Right atrium auricular region (tissue), 2 donors: ENCODE measurements at regions not wholly inside any gene's neighbourhood (a gene's known extent, or its start where the extent isn't known, plus 50 kb on each side); places are given as distances from the start of the nearest gene placed in this dataset.

Experiments used
- DNase-seq: peaks from one replicate; pipeline ENCODE4 v3.0.0-alpha.2; 2019; ENCODE audit warnings: low spot score
- H3K27ac ChIP-seq, 2 donors: fragments of 200-600 bp; sonication (generic); 1 replicate in 1 of 2; 2 replicates in 1 of 2; pipeline ENCODE4 v1.5.1; 2016 to 2019
- H3K27me3 ChIP-seq, 2 donors: fragments of 200-600 bp; sonication (generic); one replicate each; pipeline versions ENCODE4 v1.5.1 to v1.6.0; 2017 to 2019
- H3K36me3 ChIP-seq: fragments of 200-600 bp; sonication (generic); one replicate; pipeline ENCODE4 v1.5.1; 2016
- H3K4me1 ChIP-seq, 2 donors: fragments of 200-600 bp; sonication (generic); one replicate each; pipeline versions ENCODE4 v1.5.1 to v1.6.0; 2017 to 2019
- H3K4me3 ChIP-seq, 2 donors: fragments of 200-600 bp; sonication (generic); 1 replicate in 1 of 2; 2 replicates in 1 of 2; pipeline ENCODE4 v1.5.1; 2017 to 2019; ENCODE audit warnings: mild to moderate bottlenecking in 1 of 2, moderate library complexity in 1 of 2
- H3K9me3 ChIP-seq, 2 donors: fragments of 200-600 bp; sonication (generic); one replicate each; pipeline ENCODE4 v1.5.1; 2019
- TF ChIP-seq, protein P1 (sequence below), 2 donors: fragments of 200-600 bp; sonication (generic); IDR thresholded peaks; one replicate each; pipeline ENCODE4 v1.5.1; 2019; ENCODE audit warnings: antibody characterized with exemption in 2 of 2

DNA sequence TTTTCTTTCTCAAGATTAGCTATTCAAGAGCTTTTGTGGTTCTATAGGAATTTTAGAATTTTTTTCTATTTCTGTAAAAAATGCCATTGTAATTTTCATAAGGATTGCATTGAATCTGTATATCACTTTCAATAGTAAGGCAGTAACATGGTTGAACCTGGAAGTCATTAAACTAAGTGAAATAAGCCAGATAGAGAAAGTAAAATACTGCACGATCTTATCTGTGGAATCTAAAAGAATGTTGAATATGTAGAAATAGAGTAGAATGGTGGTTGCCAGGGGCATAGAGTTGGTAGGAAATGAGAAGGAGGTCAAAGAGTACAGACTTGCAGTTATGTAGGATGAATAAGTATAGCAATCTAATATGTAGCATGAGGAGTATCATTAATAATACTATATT, 1073.5 kb upstream of the LRRN3 start:
- TF ChIP-seq, protein P1, sequence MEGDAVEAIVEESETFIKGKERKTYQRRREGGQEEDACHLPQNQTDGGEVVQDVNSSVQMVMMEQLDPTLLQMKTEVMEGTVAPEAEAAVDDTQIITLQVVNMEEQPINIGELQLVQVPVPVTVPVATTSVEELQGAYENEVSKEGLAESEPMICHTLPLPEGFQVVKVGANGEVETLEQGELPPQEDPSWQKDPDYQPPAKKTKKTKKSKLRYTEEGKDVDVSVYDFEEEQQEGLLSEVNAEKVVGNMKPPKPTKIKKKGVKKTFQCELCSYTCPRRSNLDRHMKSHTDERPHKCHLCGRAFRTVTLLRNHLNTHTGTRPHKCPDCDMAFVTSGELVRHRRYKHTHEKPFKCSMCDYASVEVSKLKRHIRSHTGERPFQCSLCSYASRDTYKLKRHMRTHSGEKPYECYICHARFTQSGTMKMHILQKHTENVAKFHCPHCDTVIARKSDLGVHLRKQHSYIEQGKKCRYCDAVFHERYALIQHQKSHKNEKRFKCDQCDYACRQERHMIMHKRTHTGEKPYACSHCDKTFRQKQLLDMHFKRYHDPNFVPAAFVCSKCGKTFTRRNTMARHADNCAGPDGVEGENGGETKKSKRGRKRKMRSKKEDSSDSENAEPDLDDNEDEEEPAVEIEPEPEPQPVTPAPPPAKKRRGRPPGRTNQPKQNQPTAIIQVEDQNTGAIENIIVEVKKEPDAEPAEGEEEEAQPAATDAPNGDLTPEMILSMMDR (IDR thresholded peaks at IDR 0.05): no peak
- H3K36me3 ChIP-seq: no peaks in the 10 kb centered on the region
- no peaks in the 10 kb centered on the region for H3K27me3 ChIP-seq
- no peak for DNase-seq
- no peak overlapping the region for H3K27ac ChIP-seq
- H3K4me3 ChIP-seq: no peak overlapping the region
- H3K4me1 ChIP-seq: no peaks in the 10 kb centered on the region
- H3K9me3 ChIP-seq: peaks cover 0 to 8% of the 10 kb centered on the region in 2 donors

DNA sequence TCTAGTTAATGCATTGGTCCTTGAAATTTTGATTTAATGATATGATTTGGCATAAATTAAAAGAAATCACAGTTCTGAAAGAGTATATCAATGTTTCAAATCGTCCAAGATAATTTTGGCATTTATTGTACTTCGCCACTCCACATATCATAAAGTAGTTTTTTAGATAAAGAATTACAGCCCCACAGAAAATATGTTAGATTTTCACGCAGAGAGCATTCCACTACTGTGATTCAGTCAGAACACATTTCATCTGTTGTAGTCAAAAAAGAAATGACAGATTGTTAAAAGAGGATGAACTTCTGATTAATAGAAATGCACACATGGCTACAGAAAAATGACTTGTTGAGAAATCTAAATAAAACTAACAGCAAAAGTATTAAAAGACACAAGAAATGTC, 1063.5 kb upstream of the LRRN3 start:
- DNase-seq: no peak
- TF ChIP-seq, protein P1 (IDR thresholded peaks at IDR 0.05): no peak
- Histone ChIP-seq H3K27me3 (no peaks in the 10 kb centered on the region), H3K27ac (no peak overlapping the region), H3K4me3 (no peak overlapping the region), H3K36me3 (no peaks in the 10 kb centered on the region), H3K4me1 (no peaks in the 10 kb centered on the region), H3K9me3 (no peaks in the 10 kb centered on the region)

DNA sequence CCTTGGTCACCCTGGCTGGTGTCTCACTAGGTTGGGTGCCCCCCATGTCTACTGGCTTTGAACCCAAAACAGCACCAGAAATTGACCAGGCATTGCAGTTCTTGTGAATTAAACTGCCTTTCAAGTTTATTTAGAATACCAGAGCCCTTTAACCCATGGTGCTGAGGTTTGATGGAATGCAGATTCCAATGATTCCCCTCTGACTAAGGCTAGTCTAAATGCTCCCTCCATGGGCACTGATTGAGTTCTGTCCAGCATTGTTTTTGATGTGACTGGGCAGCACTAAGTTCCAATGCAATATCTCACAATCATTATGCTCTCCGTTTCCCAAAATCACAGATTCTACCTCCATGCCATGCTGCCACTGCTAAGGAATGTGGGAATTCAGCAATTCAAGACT, 1047.4 kb upstream of the LRRN3 start:
- DNase-seq: no peak
- H3K36me3 ChIP-seq: no peaks in the 10 kb centered on the region
- TF ChIP-seq, protein P1 (IDR thresholded peaks at IDR 0.05): no peak

DNA sequence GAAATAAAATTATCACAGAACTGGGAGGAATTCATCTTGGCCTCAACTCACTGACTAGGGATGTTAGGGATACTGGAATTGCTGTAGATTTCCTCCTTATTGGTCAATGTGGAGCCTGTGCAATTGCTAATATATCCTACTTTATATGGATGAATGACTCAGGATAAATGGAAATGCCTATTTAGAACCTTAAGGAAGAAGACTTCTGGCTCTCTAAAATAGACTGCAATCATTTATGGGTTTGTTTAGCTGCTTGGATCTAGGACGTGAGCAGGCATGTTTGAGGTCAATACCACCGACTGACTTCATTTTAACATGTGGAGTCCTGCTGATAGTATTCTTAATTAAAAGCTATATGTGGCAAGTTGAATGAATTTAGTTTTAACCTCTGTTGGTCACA, 1040.1 kb upstream of the LRRN3 start:
- no peak overlapping the region for H3K27ac ChIP-seq
- H3K4me3 ChIP-seq: no peak overlapping the region
- H3K9me3 ChIP-seq: no peaks in the 10 kb centered on the region
- no peaks in the 10 kb centered on the region for H3K36me3 ChIP-seq
- TF ChIP-seq, protein P1 (IDR thresholded peaks at IDR 0.05): no peak
- H3K27me3 ChIP-seq: no peaks in the 10 kb centered on the region
- no peaks in the 10 kb centered on the region for H3K4me1 ChIP-seq
- DNase-seq: no peak

More for the DNA sequence above, 1047.4 kb upstream of the LRRN3 start:
- H3K27ac ChIP-seq: no peak overlapping the region
- no peaks in the 10 kb centered on the region for H3K4me1 ChIP-seq
- no peak overlapping the region for H3K4me3 ChIP-seq
- no peaks in the 10 kb centered on the region for H3K27me3 ChIP-seq
- no peaks in the 10 kb centered on the region for H3K9me3 ChIP-seq

DNA sequence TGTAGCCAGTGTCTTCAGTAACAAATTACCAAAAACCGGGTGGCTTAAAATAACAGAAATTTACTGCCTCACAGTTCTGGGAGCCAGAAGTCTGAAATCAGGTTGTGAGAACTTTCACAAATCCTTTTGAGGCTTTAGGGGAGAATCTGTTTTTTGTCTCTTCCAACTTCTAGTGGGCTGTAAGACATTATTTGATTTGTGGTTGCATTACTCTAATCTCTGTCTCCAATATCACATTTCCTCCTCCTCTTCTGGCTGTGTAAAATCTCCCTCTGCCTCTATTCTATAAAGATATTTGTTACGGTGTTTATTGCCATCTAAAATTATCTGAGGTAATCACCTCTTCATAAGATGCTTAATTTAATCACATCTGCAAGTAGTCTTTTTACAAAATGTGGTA, 1039.6 kb upstream of the LRRN3 start:
- Histone ChIP-seq H3K27ac (no peak overlapping the region), H3K36me3 (no peaks in the 10 kb centered on the region), H3K27me3 (no peaks in the 10 kb centered on the region), H3K4me3 (no peak overlapping the region), H3K9me3 (no peaks in the 10 kb centered on the region), H3K4me1 (no peaks in the 10 kb centered on the region)
- TF ChIP-seq, protein P1 (IDR thresholded peaks at IDR 0.05): no peak
- no peak for DNase-seq

DNA sequence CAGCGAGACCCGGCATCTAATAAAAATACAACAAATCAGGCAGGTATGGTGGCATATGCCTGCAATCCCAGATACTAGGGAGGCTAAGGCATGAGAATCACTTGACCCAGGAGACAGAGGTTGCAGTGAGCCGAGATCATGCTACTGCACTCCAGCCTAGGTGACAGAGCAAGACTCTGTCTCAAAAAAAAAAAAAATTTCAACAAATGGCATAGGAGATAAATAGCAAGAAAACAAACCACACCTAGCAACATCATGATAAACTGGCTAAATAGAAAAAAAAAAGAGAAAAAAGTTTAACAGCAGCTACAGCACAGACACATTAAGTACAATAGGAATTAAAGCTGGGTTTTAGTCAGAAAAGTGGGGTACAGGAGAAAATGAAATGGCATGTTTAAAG, 1034.6 kb upstream of the LRRN3 start:
- H3K9me3 ChIP-seq: no peaks in the 10 kb centered on the region
- H3K27ac ChIP-seq: no peak overlapping the region
- TF ChIP-seq, protein P1 (IDR thresholded peaks at IDR 0.05): no peak
- H3K27me3 ChIP-seq: no peaks in the 10 kb centered on the region
- H3K4me3 ChIP-seq: no peak overlapping the region
- no peak for DNase-seq
- H3K36me3 ChIP-seq: no peaks in the 10 kb centered on the region
- H3K4me1 ChIP-seq: no peaks in the 10 kb centered on the region
